ENCODE measurements at regions not wholly inside any gene's neighbourhood (a gene's known extent, or its start where the extent isn't known, plus 50 kb on each side); places are given as distances from the start of the nearest gene placed in this dataset.

DNA sequence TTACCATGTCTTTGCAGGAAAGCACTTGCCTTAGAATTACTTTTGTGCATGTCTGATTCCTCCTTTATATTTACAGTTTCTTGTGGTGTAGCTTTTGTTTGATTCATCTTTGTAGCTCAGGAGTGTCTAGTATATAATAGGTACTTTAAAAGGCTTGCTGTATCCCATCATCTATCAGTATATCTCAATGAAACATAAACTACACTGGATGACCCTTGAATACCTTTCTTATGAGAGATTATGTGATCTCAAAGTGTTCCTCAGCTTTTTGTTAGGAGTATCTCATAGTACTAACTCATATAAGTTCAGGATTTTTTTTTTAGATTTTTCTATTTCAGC lies 234.8 kb downstream of the PYDC2 start:
- TF ChIP-seq, protein P1, sequence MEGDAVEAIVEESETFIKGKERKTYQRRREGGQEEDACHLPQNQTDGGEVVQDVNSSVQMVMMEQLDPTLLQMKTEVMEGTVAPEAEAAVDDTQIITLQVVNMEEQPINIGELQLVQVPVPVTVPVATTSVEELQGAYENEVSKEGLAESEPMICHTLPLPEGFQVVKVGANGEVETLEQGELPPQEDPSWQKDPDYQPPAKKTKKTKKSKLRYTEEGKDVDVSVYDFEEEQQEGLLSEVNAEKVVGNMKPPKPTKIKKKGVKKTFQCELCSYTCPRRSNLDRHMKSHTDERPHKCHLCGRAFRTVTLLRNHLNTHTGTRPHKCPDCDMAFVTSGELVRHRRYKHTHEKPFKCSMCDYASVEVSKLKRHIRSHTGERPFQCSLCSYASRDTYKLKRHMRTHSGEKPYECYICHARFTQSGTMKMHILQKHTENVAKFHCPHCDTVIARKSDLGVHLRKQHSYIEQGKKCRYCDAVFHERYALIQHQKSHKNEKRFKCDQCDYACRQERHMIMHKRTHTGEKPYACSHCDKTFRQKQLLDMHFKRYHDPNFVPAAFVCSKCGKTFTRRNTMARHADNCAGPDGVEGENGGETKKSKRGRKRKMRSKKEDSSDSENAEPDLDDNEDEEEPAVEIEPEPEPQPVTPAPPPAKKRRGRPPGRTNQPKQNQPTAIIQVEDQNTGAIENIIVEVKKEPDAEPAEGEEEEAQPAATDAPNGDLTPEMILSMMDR (IDR thresholded peaks at IDR 0.05; ENCODE audit: insufficient read depth, low read depth, low read length) = no peak
- no peak for DNase-seq (ENCODE audit: low read depth)

DNA sequence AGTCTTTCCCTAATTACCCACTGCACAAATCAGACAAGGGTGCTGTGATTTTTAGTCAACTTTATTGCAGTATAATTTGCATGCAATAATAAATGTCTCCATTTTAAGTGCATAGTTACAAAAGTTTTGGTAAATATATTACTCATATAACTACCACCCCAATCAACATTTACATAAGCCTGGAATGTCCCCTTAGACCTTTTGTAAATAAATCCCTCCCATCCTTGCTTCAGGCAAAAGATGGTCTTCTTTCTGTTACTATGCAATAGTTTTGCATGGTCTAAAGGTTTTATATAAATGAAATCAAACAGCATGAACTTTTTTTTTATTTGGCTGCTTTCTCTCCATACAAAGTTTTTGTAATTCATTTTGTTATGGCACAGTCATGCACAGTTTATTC lies 235.4 kb downstream of the PYDC2 start:
- H3K4me3 ChIP-seq (ENCODE audit: low read depth, low read length) = no peak overlapping the region
- DNase-seq (ENCODE audit: low read depth) = no peak
- TF ChIP-seq, protein P1 (IDR thresholded peaks at IDR 0.05; ENCODE audit: insufficient read depth, low read depth, low read length) = no peak

More for the DNA sequence above, 234.8 kb downstream of the PYDC2 start:
- H3K4me3 ChIP-seq (ENCODE audit: low read depth, low read length) = no peak overlapping the region

DNA sequence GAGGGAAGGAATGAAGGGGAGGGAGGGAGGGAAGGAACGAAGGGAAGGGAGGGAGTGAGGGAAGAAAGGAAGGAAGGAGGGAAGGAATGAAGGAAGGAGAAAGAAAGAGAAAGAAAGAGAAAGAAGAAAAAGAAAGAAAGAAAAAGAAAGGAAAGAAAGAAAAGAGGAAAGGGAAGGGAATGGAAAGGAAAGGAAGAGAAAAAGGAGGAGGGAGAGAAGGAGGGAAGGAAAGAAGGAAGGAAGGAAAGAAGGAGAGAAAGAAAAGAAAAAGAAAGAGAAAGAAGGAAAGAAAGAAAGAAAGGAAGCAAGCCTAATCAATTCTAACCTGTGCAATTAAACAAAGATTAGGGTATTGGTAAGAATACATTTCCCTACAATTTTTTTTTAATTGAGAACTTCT lies 238.6 kb downstream of the PYDC2 start:
- DNase-seq (ENCODE audit: low read depth) = no peak
- H3K4me3 ChIP-seq (ENCODE audit: low read depth, low read length) = no peak overlapping the region
- TF ChIP-seq, protein P1 (IDR thresholded peaks at IDR 0.05; ENCODE audit: insufficient read depth, low read depth, low read length) = no peak

DNA sequence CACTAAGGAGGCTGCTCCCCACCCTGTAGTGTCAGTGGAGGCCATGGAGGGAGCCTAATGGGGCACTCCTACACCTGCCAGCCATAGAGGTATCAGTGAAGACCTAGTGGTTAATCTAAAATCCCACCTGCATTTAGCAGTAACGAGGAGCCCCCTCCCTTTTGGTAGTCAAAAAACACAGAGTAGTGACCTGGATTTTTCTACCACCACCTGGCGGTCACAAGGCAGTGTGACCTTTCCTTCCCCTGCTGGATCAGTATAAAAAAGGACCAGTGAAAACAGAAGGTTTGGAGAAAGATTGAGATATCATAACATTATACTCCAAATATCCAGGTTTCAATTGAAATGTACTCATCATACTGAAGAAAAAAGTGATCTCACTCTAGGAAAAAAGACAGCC lies 241.2 kb downstream of the PYDC2 start:
- DNase-seq (ENCODE audit: low read depth) = no peak
- TF ChIP-seq, protein P1 (IDR thresholded peaks at IDR 0.05; ENCODE audit: insufficient read depth, low read depth, low read length) = no peak
- no peak overlapping the region for H3K4me3 ChIP-seq (ENCODE audit: low read depth, low read length)

DNA sequence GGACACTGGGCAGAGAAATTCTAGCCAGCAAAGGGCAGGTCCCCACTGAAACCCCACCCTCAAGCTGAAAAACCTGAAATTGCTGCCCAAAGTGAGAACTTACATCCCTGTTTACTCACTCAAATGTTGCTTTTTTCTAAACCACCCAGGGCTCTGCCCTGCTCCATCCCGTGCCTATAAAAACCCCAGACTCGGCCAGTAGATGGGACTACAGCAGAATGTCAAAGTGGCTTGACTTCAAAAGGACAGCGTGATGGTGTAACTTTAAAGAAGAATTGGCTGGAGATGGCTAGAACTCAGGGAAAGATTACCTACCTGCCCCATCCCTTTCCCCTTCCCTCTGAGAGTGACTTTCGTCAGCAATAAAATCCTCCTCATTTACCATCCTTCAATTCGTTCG lies 246.9 kb downstream of the PYDC2 start:
- TF ChIP-seq, protein P1 (IDR thresholded peaks at IDR 0.05; ENCODE audit: insufficient read depth, low read depth, low read length) = no peak
- DNase-seq (ENCODE audit: low read depth) = no peak
- no peak overlapping the region for H3K4me3 ChIP-seq (ENCODE audit: low read depth, low read length)

DNA sequence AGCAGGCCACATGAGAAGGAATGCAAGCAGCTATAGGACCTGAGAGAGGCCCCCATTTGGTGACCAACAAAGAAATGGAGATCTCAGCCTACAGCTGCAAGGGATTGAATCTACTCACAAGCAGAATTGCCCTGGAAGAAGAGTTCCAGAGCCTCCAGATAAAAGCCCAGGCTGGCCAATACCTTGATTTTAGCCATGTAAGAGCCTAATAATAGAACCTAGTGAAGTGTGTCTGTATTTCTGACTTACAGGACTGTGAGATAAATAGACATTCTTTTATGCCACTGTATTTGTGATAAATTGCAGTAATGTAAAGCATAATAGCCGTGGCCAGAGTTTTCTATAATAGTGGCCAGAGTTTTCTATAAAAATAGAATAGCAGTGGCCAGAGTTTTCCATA lies 254.6 kb downstream of the PYDC2 start:
- TF ChIP-seq, protein P1 (IDR thresholded peaks at IDR 0.05; ENCODE audit: insufficient read depth, low read depth, low read length) = no peak
- DNase-seq (ENCODE audit: low read depth) = no peak
- no peak overlapping the region for H3K4me3 ChIP-seq (ENCODE audit: low read depth, low read length)

DNA sequence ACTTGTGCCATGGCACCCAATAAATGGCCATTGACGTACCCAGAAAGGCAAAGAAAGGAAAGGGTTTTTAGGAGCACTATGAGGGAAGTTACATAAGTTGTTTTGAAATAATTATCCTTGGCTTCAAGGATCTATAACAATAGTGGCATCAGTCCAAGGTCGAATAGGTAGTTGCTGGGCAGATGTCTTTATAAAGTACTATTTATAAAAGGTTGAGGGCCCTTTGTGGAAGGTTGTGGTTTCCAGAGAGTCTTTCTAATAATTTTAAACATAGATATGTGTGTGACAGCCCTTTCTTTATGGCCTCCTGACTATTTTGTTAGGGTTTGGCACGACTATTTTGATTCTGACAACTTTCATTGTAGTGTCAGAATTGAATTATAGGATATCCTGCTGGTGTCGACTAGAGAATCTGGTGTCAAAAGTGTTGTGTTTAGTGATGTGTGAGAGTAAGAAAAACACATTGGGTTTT lies 260.5 kb downstream of the PYDC2 start:
- H3K4me3 ChIP-seq (ENCODE audit: low read depth, low read length) = no peak overlapping the region
- no peak for DNase-seq (ENCODE audit: low read depth)
- TF ChIP-seq, protein P1 (IDR thresholded peaks at IDR 0.05; ENCODE audit: insufficient read depth, low read depth, low read length) = no peak
